Smooth muscle cell (in vitro differentiated cells): ENCODE measurements at regions not wholly inside any gene's neighbourhood (a gene's known extent, or its start where the extent isn't known, plus 50 kb on each side); places are given as distances from the start of the nearest gene placed in this dataset.

Experiments used
- DNase-seq: peaks from one replicate; lab custom pipeline; 2025; ENCODE audit not compliant: unreplicated experiment; lab: John Stamatoyannopoulos, UW
- H2AFZ ChIP-seq: fragments of 200-600 bp; sonication (generic); 2 replicates; pipeline ENCODE4 v1.6.0; 2016; ENCODE audit warnings: antibody characterized with exemption, low read depth, mild to moderate bottlenecking
- H3F3A ChIP-seq: fragments of 200-600 bp; sonication (generic); 2 replicates; pipeline ENCODE4 v1.6.0; 2017; ENCODE audit warnings: antibody characterized with exemption, low read depth
- H3K27ac ChIP-seq: fragments of 200-600 bp; sonication (generic); 2 replicates; pipeline ENCODE4 v1.5.1; 2016; ENCODE audit warnings: low read depth, mild to moderate bottlenecking
- H3K27me3 ChIP-seq: fragments of 200-600 bp; sonication (generic); 2 replicates; pipeline ENCODE4 v1.6.1; 2016; ENCODE audit warnings: low read depth, mild to moderate bottlenecking
- H3K36me3 ChIP-seq: fragments of 200-600 bp; sonication (generic); 2 replicates; pipeline ENCODE4 v1.5.1; 2016; ENCODE audit warnings: low read depth
- H3K4me1 ChIP-seq: fragments of 200-600 bp; sonication (generic); 2 replicates; pipeline ENCODE4 v1.5.1; 2016; ENCODE audit warnings: low read depth
- H3K4me2 ChIP-seq: fragments of 200-600 bp; sonication (generic); 2 replicates; pipeline ENCODE4 v1.6.0; 2016; ENCODE audit warnings: mild to moderate bottlenecking
- H3K4me3 ChIP-seq: fragments of 200-600 bp; sonication (generic); 2 replicates; pipeline ENCODE4 v1.5.1; 2016; ENCODE audit warnings: mild to moderate bottlenecking
- H3K79me2 ChIP-seq: fragments of 200-600 bp; sonication (generic); 2 replicates; pipeline ENCODE4 v1.6.0; 2016; ENCODE audit warnings: low read depth, mild to moderate bottlenecking
- H3K9ac ChIP-seq: fragments of 200-600 bp; sonication (generic); 2 replicates; pipeline ENCODE4 v1.6.0; 2016; ENCODE audit warnings: low read depth
- H3K9me3 ChIP-seq: fragments of 200-600 bp; sonication (generic); replicated peaks from 2 replicates; pipeline ENCODE4 v1.5.1; 2016; ENCODE audit warnings: low read depth
- H4K20me1 ChIP-seq: fragments of 200-600 bp; sonication (generic); 2 replicates; pipeline ENCODE4 v1.6.0; 2016; ENCODE audit warnings: low read depth
- WGBS: methylation state at CpG from one replicate; pipeline ENCODE4 v1.1.7; 2016; ENCODE audit warnings: low lambda C conversion rate; 5-methylcytosine and 5-hydroxymethylcytosine counted together
- TF ChIP-seq, protein P1 (sequence below): fragments of 200-600 bp; sonication (generic); IDR thresholded peaks from 2 replicates; pipeline ENCODE4 v1.5.1; 2017; ENCODE audit warnings: borderline replicate concordance, mild to moderate bottlenecking, antibody characterized with exemption; ENCODE audit not compliant: insufficient read depth, poor library complexity, severe bottlenecking

DNA sequence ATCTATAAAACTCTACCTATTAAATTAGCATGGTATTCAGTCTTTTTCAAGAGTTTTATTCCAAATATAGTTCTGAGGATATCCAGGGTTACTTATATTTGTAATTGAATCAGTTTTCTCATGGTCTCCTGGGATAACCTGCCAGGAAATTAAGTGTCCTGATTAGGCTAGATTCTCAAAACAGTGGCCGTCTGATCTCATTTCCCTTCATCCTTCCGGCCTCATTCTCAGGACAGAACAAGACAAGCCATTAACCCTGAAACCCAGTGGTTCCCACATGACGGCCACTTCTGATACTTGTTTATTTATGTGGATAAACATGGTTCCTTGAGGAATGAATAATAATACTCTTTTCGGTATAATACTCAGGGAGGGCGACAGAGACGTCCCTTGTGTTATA lies 417.6 kb upstream of the POT1 start:
- H2AFZ ChIP-seq: no peak overlapping the region
- H3K27me3 ChIP-seq: no peaks in the 10 kb centered on the region
- TF ChIP-seq, protein P1, sequence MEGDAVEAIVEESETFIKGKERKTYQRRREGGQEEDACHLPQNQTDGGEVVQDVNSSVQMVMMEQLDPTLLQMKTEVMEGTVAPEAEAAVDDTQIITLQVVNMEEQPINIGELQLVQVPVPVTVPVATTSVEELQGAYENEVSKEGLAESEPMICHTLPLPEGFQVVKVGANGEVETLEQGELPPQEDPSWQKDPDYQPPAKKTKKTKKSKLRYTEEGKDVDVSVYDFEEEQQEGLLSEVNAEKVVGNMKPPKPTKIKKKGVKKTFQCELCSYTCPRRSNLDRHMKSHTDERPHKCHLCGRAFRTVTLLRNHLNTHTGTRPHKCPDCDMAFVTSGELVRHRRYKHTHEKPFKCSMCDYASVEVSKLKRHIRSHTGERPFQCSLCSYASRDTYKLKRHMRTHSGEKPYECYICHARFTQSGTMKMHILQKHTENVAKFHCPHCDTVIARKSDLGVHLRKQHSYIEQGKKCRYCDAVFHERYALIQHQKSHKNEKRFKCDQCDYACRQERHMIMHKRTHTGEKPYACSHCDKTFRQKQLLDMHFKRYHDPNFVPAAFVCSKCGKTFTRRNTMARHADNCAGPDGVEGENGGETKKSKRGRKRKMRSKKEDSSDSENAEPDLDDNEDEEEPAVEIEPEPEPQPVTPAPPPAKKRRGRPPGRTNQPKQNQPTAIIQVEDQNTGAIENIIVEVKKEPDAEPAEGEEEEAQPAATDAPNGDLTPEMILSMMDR: no peak
- H3K79me2 ChIP-seq: no peaks in the 10 kb centered on the region
- no peak for DNase-seq
- no peaks in the 10 kb centered on the region for H3K36me3 ChIP-seq
- H4K20me1 ChIP-seq: no peaks in the 10 kb centered on the region
- 91% methylated on average over 6 of the region's 6 CpGs for WGBS
- H3K4me1 ChIP-seq: no peaks in the 10 kb centered on the region
- no peaks in the 10 kb centered on the region for H3F3A ChIP-seq
- H3K4me3 ChIP-seq: no peak overlapping the region
- H3K9ac ChIP-seq: no peak overlapping the region
- no peak overlapping the region for H3K27ac ChIP-seq
- no peaks in the 10 kb centered on the region for H3K9me3 ChIP-seq
- H3K4me2 ChIP-seq: no peak overlapping the region

DNA sequence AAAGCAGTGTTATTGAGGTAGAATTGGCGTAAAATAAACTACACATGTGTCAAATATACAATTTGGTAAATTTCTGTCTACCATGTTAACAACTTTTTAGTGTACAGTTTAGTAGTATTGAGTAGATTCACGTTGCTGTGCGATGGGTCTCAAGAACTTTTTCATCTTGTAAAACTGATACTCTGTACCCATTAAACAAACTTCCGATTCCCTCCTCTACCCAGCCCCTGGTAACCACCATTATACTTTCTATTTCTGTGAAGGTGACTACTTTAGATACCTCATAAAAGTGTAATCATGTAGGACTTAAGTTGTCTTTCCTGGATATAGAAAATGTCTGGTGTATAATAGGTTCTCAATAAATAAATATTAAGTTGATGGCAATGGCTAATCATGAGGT lies 408.5 kb upstream of the POT1 start:
- H2AFZ ChIP-seq: no peak overlapping the region

DNA sequence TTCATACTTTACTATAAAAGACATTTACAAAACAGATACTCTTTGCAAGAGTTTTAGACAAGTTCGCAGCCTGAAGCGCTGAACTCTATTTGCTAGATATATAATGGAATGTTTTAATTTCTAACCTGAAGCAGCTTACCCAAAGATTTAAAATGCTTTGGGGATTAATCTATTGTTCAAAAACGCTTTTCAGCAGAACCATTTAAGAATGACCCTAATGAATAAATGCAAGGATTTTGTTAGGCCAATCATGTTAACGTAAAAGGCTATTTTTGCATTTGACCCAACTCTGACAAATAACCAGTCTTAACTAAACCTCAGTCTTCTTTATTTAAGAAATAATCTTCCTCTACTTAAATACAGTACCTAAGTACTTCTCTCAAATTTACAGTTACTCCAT lies 406.7 kb upstream of the POT1 start:
- TF ChIP-seq, protein P1: no peak
- Histone ChIP-seq H3F3A (no peaks in the 10 kb centered on the region), H3K9me3 (no peaks in the 10 kb centered on the region), H3K36me3 (no peaks in the 10 kb centered on the region), H3K79me2 (no peaks in the 10 kb centered on the region), H2AFZ (no peak overlapping the region), H3K4me1 (no peaks in the 10 kb centered on the region), H3K4me3 (no peak overlapping the region), H3K4me2 (no peak overlapping the region), H3K9ac (no peak overlapping the region), H3K27me3 (no peaks in the 10 kb centered on the region), H4K20me1 (no peaks in the 10 kb centered on the region), H3K27ac (no peak overlapping the region)
- no peak for DNase-seq
- 79% methylated on average over 4 of the region's 4 CpGs for WGBS

More for the DNA sequence above, 408.5 kb upstream of the POT1 start:
- WGBS: 88% methylated on average over 4 of the region's 4 CpGs
- H4K20me1 ChIP-seq: no peaks in the 10 kb centered on the region
- no peak overlapping the region for H3K9ac ChIP-seq
- H3K4me3 ChIP-seq: no peak overlapping the region
- no peak overlapping the region for H3K4me2 ChIP-seq
- no peaks in the 10 kb centered on the region for H3K9me3 ChIP-seq
- no peak overlapping the region for H3K27ac ChIP-seq
- no peaks in the 10 kb centered on the region for H3K27me3 ChIP-seq
- H3K4me1 ChIP-seq: no peaks in the 10 kb centered on the region
- TF ChIP-seq, protein P1: no peak
- H3F3A ChIP-seq: no peaks in the 10 kb centered on the region
- no peaks in the 10 kb centered on the region for H3K36me3 ChIP-seq
- no peak for DNase-seq
- no peaks in the 10 kb centered on the region for H3K79me2 ChIP-seq

DNA sequence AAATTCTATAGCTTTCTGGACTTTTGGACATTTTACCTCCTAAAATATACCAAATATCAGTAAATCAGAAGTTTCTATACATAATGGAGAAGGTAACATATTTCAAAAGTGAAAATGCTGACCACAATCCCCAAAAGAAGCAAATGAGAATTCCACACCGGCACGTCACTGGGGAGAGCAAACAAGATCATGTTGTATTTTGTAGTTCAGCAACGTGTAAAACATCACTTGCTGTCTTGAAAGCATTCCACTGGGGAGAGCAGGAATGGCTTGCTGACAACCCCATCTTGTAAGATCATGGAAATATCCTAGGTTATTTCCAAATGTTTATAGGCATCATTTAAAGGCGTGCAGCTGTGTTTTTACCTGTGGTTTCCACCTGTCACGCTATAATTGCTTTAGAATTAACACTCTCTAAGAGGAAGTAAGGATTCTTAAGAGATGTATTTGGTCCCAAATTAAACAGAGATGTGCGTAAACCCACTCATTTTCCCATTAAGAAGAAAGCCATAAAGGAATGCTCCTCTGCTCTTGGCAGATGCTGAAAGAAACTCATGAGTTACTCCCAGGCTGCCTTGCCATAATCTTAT lies 397.1 kb upstream of the POT1 start:
- no peak overlapping the region for H3K4me2 ChIP-seq
- no peaks in the 10 kb centered on the region for H4K20me1 ChIP-seq
- WGBS: 79% methylated on average over 6 of the region's 6 CpGs
- no peak overlapping the region for H2AFZ ChIP-seq
- no peak for DNase-seq
- TF ChIP-seq, protein P1: no peak
- H3K4me1 ChIP-seq: no peaks in the 10 kb centered on the region
- H3K27ac ChIP-seq: no peak overlapping the region
- no peaks in the 10 kb centered on the region for H3K36me3 ChIP-seq
- no peaks in the 10 kb centered on the region for H3K79me2 ChIP-seq
- H3K4me3 ChIP-seq: no peak overlapping the region
- no peaks in the 10 kb centered on the region for H3F3A ChIP-seq
- H3K9ac ChIP-seq: no peak overlapping the region
- no peaks in the 10 kb centered on the region for H3K9me3 ChIP-seq
- no peaks in the 10 kb centered on the region for H3K27me3 ChIP-seq
